ENCODE measurements at regions not wholly inside any gene's neighbourhood (a gene's known extent, or its start where the extent isn't known, plus 50 kb on each side); places are given as distances from the start of the nearest gene placed in this dataset.

GRCh38 chr15:47404877-47405276 lies 312.4 kb upstream of the SEMA6D start:
- Histone ChIP-seq H3K4me2 (ENCODE audit: low read length) (no peak overlapping the region), H2AFZ (ENCODE audit: low read length) (no peak overlapping the region), H3K4me3 (ENCODE audit: low read depth, low read length, poor library complexity, severe bottlenecking) (no peak overlapping the region), H4K20me1 (ENCODE audit: insufficient read depth, low read length) (no peaks in the 10 kb centered on the region), H3K4me1 (ENCODE audit: insufficient read depth, low read length, severe bottlenecking) (no peaks in the 10 kb centered on the region), H3K9me2 (ENCODE audit: low read depth, low read length) (no peaks in the 10 kb centered on the region), H3F3A (ENCODE audit: insufficient read depth, low read length) (no peaks in the 10 kb centered on the region), H3K27me3 (ENCODE audit: insufficient read depth, low read length) (no peaks in the 10 kb centered on the region), H3K9ac (ENCODE audit: low read length) (no peak overlapping the region), H3K27ac (ENCODE audit: low read depth, low read length, poor library complexity, severe bottlenecking) (no peak overlapping the region), H3K9me3 (ENCODE audit: low read length) (no peaks in the 10 kb centered on the region), H3K36me3 (ENCODE audit: insufficient read depth, low read length) (no peaks in the 10 kb centered on the region), H3K79me2 (ENCODE audit: insufficient read depth, low read length) (no peaks in the 10 kb centered on the region)
- TF ChIP-seq EZH2 (IDR thresholded peaks at IDR 0.05; ENCODE audit: borderline replicate concordance, low read length) (no peak), CTCF (IDR thresholded peaks at IDR 0.05; ENCODE audit: low read length) (no peak)

DNA sequence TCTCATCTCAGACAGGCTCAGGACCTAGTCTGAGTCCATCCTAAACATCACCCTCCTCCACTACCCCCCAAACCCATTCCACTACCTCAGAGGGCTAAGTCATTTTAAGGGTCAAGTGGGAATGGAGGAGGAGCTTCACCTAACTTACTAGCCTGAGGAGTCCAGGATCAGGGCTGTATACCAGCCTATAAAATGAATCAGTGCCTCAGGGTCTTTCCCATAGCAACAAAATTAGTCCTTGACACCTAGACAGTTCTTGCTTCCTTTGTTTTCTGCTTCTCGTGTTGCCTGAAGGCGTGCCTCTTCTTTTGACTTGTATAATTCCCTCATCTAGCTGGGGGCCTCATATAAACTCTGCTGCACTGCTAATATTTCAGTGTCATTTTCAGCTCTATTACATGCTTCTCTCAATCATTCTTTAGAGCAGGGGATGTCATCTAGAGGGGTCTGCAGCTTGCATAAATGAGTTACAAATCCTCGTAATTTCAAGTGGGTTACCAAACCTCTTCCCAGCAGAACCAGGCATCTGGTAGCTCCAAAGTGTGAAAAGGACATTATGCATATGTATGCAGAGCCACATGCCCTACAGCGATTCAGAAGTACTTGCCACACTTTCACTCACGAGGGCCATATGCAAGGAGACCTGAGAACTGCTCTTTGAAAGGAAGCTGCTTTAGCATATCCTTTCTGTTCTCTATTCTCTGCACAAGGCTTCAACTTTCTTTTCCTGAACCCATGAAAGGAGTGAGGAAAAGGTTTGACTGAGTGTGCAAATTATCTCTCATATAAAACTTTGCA lies 311.7 kb upstream of the SEMA6D start:
- Histone ChIP-seq H3K9me3 (ENCODE audit: low read length) (no peaks in the 10 kb centered on the region), H3K79me2 (ENCODE audit: insufficient read depth, low read length) (no peaks in the 10 kb centered on the region), H2AFZ (ENCODE audit: low read length) (no peak overlapping the region), H3K27ac (ENCODE audit: low read depth, low read length, poor library complexity, severe bottlenecking) (no peak overlapping the region), H3K4me3 (ENCODE audit: low read depth, low read length, poor library complexity, severe bottlenecking) (no peak overlapping the region), H3K4me2 (ENCODE audit: low read length) (no peak overlapping the region), H3K9me2 (ENCODE audit: low read depth, low read length) (no peaks in the 10 kb centered on the region), H4K20me1 (ENCODE audit: insufficient read depth, low read length) (no peaks in the 10 kb centered on the region), H3K27me3 (ENCODE audit: insufficient read depth, low read length) (no peaks in the 10 kb centered on the region), H3K36me3 (ENCODE audit: insufficient read depth, low read length) (no peaks in the 10 kb centered on the region), H3K4me1 (ENCODE audit: insufficient read depth, low read length, severe bottlenecking) (no peaks in the 10 kb centered on the region), H3K9ac (ENCODE audit: low read length) (no peak overlapping the region), H3F3A (ENCODE audit: insufficient read depth, low read length) (no peaks in the 10 kb centered on the region)
- no peak for TF ChIP-seq CTCF (IDR thresholded peaks at IDR 0.05; ENCODE audit: low read length)
- no peak for TF ChIP-seq EZH2 (IDR thresholded peaks at IDR 0.05; ENCODE audit: borderline replicate concordance, low read length)

DNA sequence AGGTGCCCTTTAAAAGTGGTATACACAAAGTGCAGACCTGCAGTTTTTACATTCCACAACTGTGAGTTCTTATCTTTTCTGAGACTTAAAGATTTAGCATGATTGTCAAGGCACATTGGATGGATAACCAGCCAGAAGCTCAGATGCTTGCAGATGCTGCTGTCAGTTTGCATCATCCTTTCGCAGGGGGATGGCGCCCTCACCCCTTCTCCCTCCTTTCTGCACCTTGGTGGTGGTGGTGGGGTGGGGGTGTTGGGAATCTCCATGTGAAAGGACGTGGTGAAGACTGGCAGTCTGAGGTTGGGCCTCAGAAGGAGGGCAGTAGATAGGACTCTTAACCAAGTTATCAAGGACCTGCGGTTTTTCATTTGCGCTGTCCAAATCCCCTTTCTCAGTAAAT lies 309.6 kb upstream of the SEMA6D start:
- no peak overlapping the region for H3K27ac ChIP-seq (ENCODE audit: low read depth, low read length, poor library complexity, severe bottlenecking)
- no peaks in the 10 kb centered on the region for H3K36me3 ChIP-seq (ENCODE audit: insufficient read depth, low read length)
- no peak overlapping the region for H2AFZ ChIP-seq (ENCODE audit: low read length)
- no peak overlapping the region for H3K9ac ChIP-seq (ENCODE audit: low read length)
- H3K9me3 ChIP-seq (ENCODE audit: low read length): no peaks in the 10 kb centered on the region
- TF ChIP-seq CTCF (IDR thresholded peaks at IDR 0.05; ENCODE audit: low read length) (no peak), EZH2 (IDR thresholded peaks at IDR 0.05; ENCODE audit: borderline replicate concordance, low read length) (no peak)
- no peaks in the 10 kb centered on the region for H3K79me2 ChIP-seq (ENCODE audit: insufficient read depth, low read length)
- no peaks in the 10 kb centered on the region for H4K20me1 ChIP-seq (ENCODE audit: insufficient read depth, low read length)
- no peak overlapping the region for H3K4me2 ChIP-seq (ENCODE audit: low read length)
- no peak overlapping the region for H3K4me3 ChIP-seq (ENCODE audit: low read depth, low read length, poor library complexity, severe bottlenecking)
- no peaks in the 10 kb centered on the region for H3K9me2 ChIP-seq (ENCODE audit: low read depth, low read length)
- no peaks in the 10 kb centered on the region for H3K27me3 ChIP-seq (ENCODE audit: insufficient read depth, low read length)
- no peaks in the 10 kb centered on the region for H3K4me1 ChIP-seq (ENCODE audit: insufficient read depth, low read length, severe bottlenecking)
- H3F3A ChIP-seq (ENCODE audit: insufficient read depth, low read length): no peaks in the 10 kb centered on the region
